AG04450 (cell line): ENCODE measurements at regions not wholly inside any gene's neighbourhood (a gene's known extent, or its start where the extent isn't known, plus 50 kb on each side); places are given as distances from the start of the nearest gene placed in this dataset.

Source experiments
- CTCF ChIA-PET: fragments of 300-600, 350-600 bp; formaldehyde crosslinking; extraction: SDS; loops from one replicate; lab custom pipeline; 2022; ENCODE audit warnings: antibody characterized with exemption, inconsistent platforms; lab: Charles Lee
- POLR2A ChIA-PET: fragments of 350-600 bp; formaldehyde crosslinking; extraction: SDS; loops from one replicate; lab custom pipeline; 2021; ENCODE audit warnings: antibody characterized with exemption, inconsistent platforms; lab: Yijun Ruan, JAX
- DNase-seq: peaks from one replicate; pipeline ENCODE4 v3.0.0-alpha.2; 2011; ENCODE audit warnings: low read depth, low spot score
- H3K27ac ChIP-seq: one replicate; pipeline ENCODE4 v1.5.1; 2012; ENCODE audit warnings: low read depth, low read length, control low read depth
- H3K27me3 ChIP-seq: one replicate; pipeline ENCODE4 v1.6.0; 2012; ENCODE audit warnings: low read length; ENCODE audit not compliant: control insufficient read depth, insufficient read depth
- H3K4me3 ChIP-seq: 2 replicates; pipeline ENCODE4 v1.5.1; 2011; ENCODE audit warnings: mild to moderate bottlenecking, low read depth, low read length, control low read depth
- H3K9me3 ChIP-seq: 2 replicates; pipeline ENCODE4 v1.5.1; 2012; ENCODE audit warnings: low read length; ENCODE audit not compliant: control insufficient read depth, insufficient read depth
- CTCF ChIP-seq: IDR thresholded peaks from 2 replicates; pipeline ENCODE4 v1.5.1; 2011; ENCODE audit warnings: low read depth, low read length, control low read depth, inconsistent platforms

- no peak for TF ChIP-seq CTCF
- no peak for DNase-seq
- no peak overlapping the region for H3K4me3 ChIP-seq
- H3K9me3 ChIP-seq, result peaks cover 31% of the 10 kb centered on the region
- CTCF ChIA-PET, result no interaction called here
- POLR2A ChIA-PET, result no interaction called here
- H3K27ac ChIP-seq, result no peak overlapping the region
- H3K27me3 ChIP-seq, result no peaks in the 10 kb centered on the region
Measured at GRCh38 chr17:17425591-17425990, 51.2 kb upstream of the MED9 start.

DNA sequence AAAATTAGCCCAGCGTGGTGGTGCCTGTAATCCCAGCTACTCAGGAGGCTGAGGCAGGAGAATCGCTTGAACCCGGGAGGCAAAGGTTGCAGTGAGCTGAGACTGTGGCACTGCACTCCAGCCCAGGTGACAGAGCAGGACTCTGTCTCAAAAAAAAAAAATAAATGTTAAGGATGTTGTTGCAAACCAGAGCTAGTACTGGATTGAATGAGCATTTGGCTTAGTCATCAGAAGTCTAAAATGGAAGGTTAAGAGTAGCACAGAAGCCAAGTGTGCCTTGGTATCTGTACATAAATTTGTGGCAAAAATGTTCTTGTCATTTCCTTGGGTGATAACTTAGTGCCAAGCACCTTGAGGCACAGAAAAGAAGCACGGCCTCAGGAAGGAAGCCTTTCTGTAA is 50.6 kb upstream of the MED9 start:
- no peak overlapping the region for H3K4me3 ChIP-seq
- H3K27me3 ChIP-seq, result no peaks in the 10 kb centered on the region
- ChIA-PET POLR2A (no interaction called here), CTCF (interaction anchor here (1.7 kb wide), 1 partner anchor 10 kb away, joined by 7 read pairs; no protein-coding TSS in a partner anchor)
- peaks cover 31% of the 10 kb centered on the region for H3K9me3 ChIP-seq
- TF ChIP-seq CTCF, result no peak
- DNase-seq, result no peak
- no peak overlapping the region for H3K27ac ChIP-seq
